Smooth muscle cell (in vitro differentiated cells): ENCODE measurements at regions not wholly inside any gene's neighbourhood (a gene's known extent, or its start where the extent isn't known, plus 50 kb on each side); places are given as distances from the start of the nearest gene placed in this dataset.

Source experiments
- DNase-seq: peaks from one replicate; lab custom pipeline; 2025; ENCODE audit not compliant: unreplicated experiment; lab: John Stamatoyannopoulos, UW
- H2AFZ ChIP-seq: fragments of 200-600 bp; sonication (generic); 2 replicates; pipeline ENCODE4 v1.6.0; 2016; ENCODE audit warnings: antibody characterized with exemption, low read depth, mild to moderate bottlenecking
- H3F3A ChIP-seq: fragments of 200-600 bp; sonication (generic); 2 replicates; pipeline ENCODE4 v1.6.0; 2017; ENCODE audit warnings: antibody characterized with exemption, low read depth
- H3K27ac ChIP-seq: fragments of 200-600 bp; sonication (generic); 2 replicates; pipeline ENCODE4 v1.5.1; 2016; ENCODE audit warnings: low read depth, mild to moderate bottlenecking
- H3K27me3 ChIP-seq: fragments of 200-600 bp; sonication (generic); 2 replicates; pipeline ENCODE4 v1.6.1; 2016; ENCODE audit warnings: low read depth, mild to moderate bottlenecking
- H3K36me3 ChIP-seq: fragments of 200-600 bp; sonication (generic); 2 replicates; pipeline ENCODE4 v1.5.1; 2016; ENCODE audit warnings: low read depth
- H3K4me1 ChIP-seq: fragments of 200-600 bp; sonication (generic); 2 replicates; pipeline ENCODE4 v1.5.1; 2016; ENCODE audit warnings: low read depth
- H3K4me2 ChIP-seq: fragments of 200-600 bp; sonication (generic); 2 replicates; pipeline ENCODE4 v1.6.0; 2016; ENCODE audit warnings: mild to moderate bottlenecking
- H3K4me3 ChIP-seq: fragments of 200-600 bp; sonication (generic); 2 replicates; pipeline ENCODE4 v1.5.1; 2016; ENCODE audit warnings: mild to moderate bottlenecking
- H3K79me2 ChIP-seq: fragments of 200-600 bp; sonication (generic); 2 replicates; pipeline ENCODE4 v1.6.0; 2016; ENCODE audit warnings: low read depth, mild to moderate bottlenecking
- H3K9ac ChIP-seq: fragments of 200-600 bp; sonication (generic); 2 replicates; pipeline ENCODE4 v1.6.0; 2016; ENCODE audit warnings: low read depth
- H3K9me3 ChIP-seq: fragments of 200-600 bp; sonication (generic); replicated peaks from 2 replicates; pipeline ENCODE4 v1.5.1; 2016; ENCODE audit warnings: low read depth
- H4K20me1 ChIP-seq: fragments of 200-600 bp; sonication (generic); 2 replicates; pipeline ENCODE4 v1.6.0; 2016; ENCODE audit warnings: low read depth
- WGBS: methylation state at CpG from one replicate; pipeline ENCODE4 v1.1.7; 2016; ENCODE audit warnings: low lambda C conversion rate; 5-methylcytosine and 5-hydroxymethylcytosine counted together
- TF ChIP-seq, protein P1 (sequence below): fragments of 200-600 bp; sonication (generic); IDR thresholded peaks from 2 replicates; pipeline ENCODE4 v1.5.1; 2017; ENCODE audit warnings: borderline replicate concordance, mild to moderate bottlenecking, antibody characterized with exemption; ENCODE audit not compliant: insufficient read depth, poor library complexity, severe bottlenecking

DNA sequence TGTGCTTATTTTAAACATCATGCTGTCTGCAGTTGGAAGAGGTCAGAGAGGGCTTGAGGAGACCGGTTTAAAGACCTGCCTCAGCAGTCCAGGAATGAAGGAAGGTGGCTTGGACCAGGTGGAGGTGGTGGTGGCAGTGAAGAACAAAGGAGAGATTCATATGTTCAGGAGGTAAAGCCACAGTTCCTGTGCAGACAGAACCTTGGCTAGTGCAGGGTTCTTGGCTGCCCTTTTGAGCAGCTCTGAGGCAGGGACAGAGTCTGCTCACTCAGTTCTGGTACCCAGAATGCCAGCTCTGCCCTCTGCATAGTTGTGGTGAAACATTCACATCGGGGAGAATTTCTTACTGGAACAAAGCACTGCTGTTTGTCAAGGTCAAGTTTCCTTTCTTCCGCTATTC is 669.7 kb upstream of the HS6ST1 start:
- no peak overlapping the region for H3K27ac ChIP-seq
- DNase-seq: no peak
- TF ChIP-seq, protein P1, sequence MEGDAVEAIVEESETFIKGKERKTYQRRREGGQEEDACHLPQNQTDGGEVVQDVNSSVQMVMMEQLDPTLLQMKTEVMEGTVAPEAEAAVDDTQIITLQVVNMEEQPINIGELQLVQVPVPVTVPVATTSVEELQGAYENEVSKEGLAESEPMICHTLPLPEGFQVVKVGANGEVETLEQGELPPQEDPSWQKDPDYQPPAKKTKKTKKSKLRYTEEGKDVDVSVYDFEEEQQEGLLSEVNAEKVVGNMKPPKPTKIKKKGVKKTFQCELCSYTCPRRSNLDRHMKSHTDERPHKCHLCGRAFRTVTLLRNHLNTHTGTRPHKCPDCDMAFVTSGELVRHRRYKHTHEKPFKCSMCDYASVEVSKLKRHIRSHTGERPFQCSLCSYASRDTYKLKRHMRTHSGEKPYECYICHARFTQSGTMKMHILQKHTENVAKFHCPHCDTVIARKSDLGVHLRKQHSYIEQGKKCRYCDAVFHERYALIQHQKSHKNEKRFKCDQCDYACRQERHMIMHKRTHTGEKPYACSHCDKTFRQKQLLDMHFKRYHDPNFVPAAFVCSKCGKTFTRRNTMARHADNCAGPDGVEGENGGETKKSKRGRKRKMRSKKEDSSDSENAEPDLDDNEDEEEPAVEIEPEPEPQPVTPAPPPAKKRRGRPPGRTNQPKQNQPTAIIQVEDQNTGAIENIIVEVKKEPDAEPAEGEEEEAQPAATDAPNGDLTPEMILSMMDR: no peak
- H3K4me3 ChIP-seq: no peak overlapping the region
- H2AFZ ChIP-seq: no peak overlapping the region
- H3K9ac ChIP-seq: no peak overlapping the region
- no peak overlapping the region for H3K4me2 ChIP-seq
- H3F3A ChIP-seq: peaks cover 5% of the 10 kb centered on the region
- no peaks in the 10 kb centered on the region for H3K9me3 ChIP-seq
- H3K79me2 ChIP-seq: no peaks in the 10 kb centered on the region
- H4K20me1 ChIP-seq: no peaks in the 10 kb centered on the region
- no peaks in the 10 kb centered on the region for H3K27me3 ChIP-seq
- 56% methylated on average over 3 of the region's 3 CpGs for WGBS
- H3K4me1 ChIP-seq: peaks cover 4% of the 10 kb centered on the region
- H3K36me3 ChIP-seq: no peaks in the 10 kb centered on the region

DNA sequence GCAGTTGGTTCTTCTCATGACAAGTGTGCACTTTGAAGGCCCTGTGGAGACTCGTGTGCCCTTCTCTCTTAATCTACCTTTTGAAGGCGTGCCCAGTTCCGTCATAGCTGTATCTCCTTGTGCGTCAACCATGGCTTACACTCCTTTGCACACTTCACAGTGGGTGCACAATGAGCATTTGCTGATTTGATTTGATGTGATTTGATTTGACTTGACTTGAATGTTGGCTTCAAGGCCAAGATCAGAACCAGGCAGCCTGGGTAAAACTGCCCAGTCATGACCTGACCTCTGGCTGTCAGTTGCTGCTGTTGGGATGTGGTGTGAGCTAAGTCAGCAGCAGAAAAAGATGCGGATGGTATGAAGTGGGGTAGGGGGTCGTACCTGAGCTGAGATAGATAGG is 670.3 kb upstream of the HS6ST1 start:
- no peaks in the 10 kb centered on the region for H3K79me2 ChIP-seq
- WGBS: 89% methylated on average over 6 of the region's 6 CpGs
- peaks cover 5% of the 10 kb centered on the region for H3F3A ChIP-seq
- peaks cover 4% of the 10 kb centered on the region for H3K4me1 ChIP-seq
- no peak overlapping the region for H3K27ac ChIP-seq
- H3K9me3 ChIP-seq: no peaks in the 10 kb centered on the region
- no peak overlapping the region for H3K4me2 ChIP-seq
- H2AFZ ChIP-seq: no peak overlapping the region
- H3K36me3 ChIP-seq: no peaks in the 10 kb centered on the region
- TF ChIP-seq, protein P1: no peak
- no peak for DNase-seq
- H3K27me3 ChIP-seq: no peaks in the 10 kb centered on the region
- H3K4me3 ChIP-seq: no peak overlapping the region
- H3K9ac ChIP-seq: no peak overlapping the region
- H4K20me1 ChIP-seq: no peaks in the 10 kb centered on the region

GRCh38 chr2:128995086-128995485 is 676.4 kb upstream of the HS6ST1 start:
- no peak for DNase-seq
- Histone ChIP-seq H3K9ac (no peak overlapping the region), H4K20me1 (no peaks in the 10 kb centered on the region), H3F3A (no peaks in the 10 kb centered on the region), H3K4me2 (no peak overlapping the region), H2AFZ (no peak overlapping the region), H3K36me3 (no peaks in the 10 kb centered on the region), H3K9me3 (no peaks in the 10 kb centered on the region), H3K4me1 (no peaks in the 10 kb centered on the region), H3K27ac (no peak overlapping the region), H3K27me3 (no peaks in the 10 kb centered on the region), H3K79me2 (no peaks in the 10 kb centered on the region), H3K4me3 (no peak overlapping the region)
- 99% methylated on average over 4 of the region's 4 CpGs for WGBS
- TF ChIP-seq, protein P1: no peak

DNA sequence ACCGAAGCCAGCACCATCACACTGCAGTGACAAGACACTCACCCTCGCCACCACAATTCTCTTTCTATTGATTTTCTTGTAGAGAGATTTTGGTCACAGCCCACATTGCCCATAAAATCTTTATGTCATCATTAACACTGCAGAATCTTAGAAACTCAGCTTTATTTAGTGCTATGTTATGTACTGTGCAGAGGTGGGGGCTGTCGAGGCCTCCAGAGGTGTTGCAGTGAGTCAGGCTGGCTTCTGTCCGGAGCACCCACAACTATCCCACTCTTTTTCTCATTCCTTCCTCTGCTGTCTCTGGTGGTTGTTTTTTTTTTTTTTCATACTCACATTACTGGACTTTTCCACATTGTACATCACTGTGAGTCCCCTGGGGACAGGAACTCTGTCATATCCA is 677.4 kb upstream of the HS6ST1 start:
- 68% methylated on average over 4 of the region's 4 CpGs for WGBS
- no peak overlapping the region for H3K27ac ChIP-seq
- no peak overlapping the region for H3K4me3 ChIP-seq
- no peaks in the 10 kb centered on the region for H4K20me1 ChIP-seq
- no peaks in the 10 kb centered on the region for H3K79me2 ChIP-seq
- no peak for DNase-seq
- no peak overlapping the region for H3K4me2 ChIP-seq
- TF ChIP-seq, protein P1: no peak
- no peaks in the 10 kb centered on the region for H3K36me3 ChIP-seq
- H3K9ac ChIP-seq: no peak overlapping the region
- H2AFZ ChIP-seq: no peak overlapping the region
- no peaks in the 10 kb centered on the region for H3K27me3 ChIP-seq
- no peaks in the 10 kb centered on the region for H3F3A ChIP-seq
- H3K4me1 ChIP-seq: no peaks in the 10 kb centered on the region
- H3K9me3 ChIP-seq: no peaks in the 10 kb centered on the region
